ENCODE measurements at regions not wholly inside any gene's neighbourhood (a gene's known extent, or its start where the extent isn't known, plus 50 kb on each side); places are given as distances from the start of the nearest gene placed in this dataset.

- Histone ChIP-seq H3K4me2 (no peak overlapping the region), H3K27ac (no peak overlapping the region), H3K4me3 (IDR thresholded peaks at IDR 0.05; ENCODE audit: insufficient read depth, low read depth, low read length) (no peak overlapping the region), H4K20me1 (ENCODE audit: insufficient read depth) (no peaks in the 10 kb centered on the region), H3K36me3 (ENCODE audit: insufficient read depth) (no peaks in the 10 kb centered on the region), H2AFZ (ENCODE audit: low read depth) (no peak overlapping the region), H3K9ac (no peak overlapping the region), H3K79me2 (ENCODE audit: insufficient read depth, low read depth) (no peaks in the 10 kb centered on the region), H3K4me1 (ENCODE audit: low read depth, poor library complexity, severe bottlenecking) (no peaks in the 10 kb centered on the region), H3K27me3 (ENCODE audit: insufficient read depth, low read depth) (no peaks in the 10 kb centered on the region)
- TF ChIP-seq CTCF (conservative IDR thresholded peaks at IDR 0.05; ENCODE audit: low read depth, low read length): no peak
These were observed 325.0 kb upstream of the CDIN1 start for GRCh38 chr15:36254426-36254825.

- Histone ChIP-seq H3K4me3 (IDR thresholded peaks at IDR 0.05; ENCODE audit: insufficient read depth, low read depth, low read length) (no peak overlapping the region), H3K27ac (no peak overlapping the region), H3K36me3 (ENCODE audit: insufficient read depth) (no peaks in the 10 kb centered on the region), H3K27me3 (ENCODE audit: insufficient read depth, low read depth) (no peaks in the 10 kb centered on the region), H3K79me2 (ENCODE audit: insufficient read depth, low read depth) (no peaks in the 10 kb centered on the region), H3K9ac (no peak overlapping the region), H3K4me1 (ENCODE audit: low read depth, poor library complexity, severe bottlenecking) (no peaks in the 10 kb centered on the region), H2AFZ (ENCODE audit: low read depth) (no peak overlapping the region), H3K4me2 (no peak overlapping the region), H4K20me1 (ENCODE audit: insufficient read depth) (no peaks in the 10 kb centered on the region)
- TF ChIP-seq CTCF (conservative IDR thresholded peaks at IDR 0.05; ENCODE audit: low read depth, low read length): no peak
These were observed 323.0 kb upstream of the CDIN1 start for GRCh38 chr15:36256404-36256807.

- no peak overlapping the region for H3K4me3 ChIP-seq (IDR thresholded peaks at IDR 0.05; ENCODE audit: insufficient read depth, low read depth, low read length)
- no peak overlapping the region for H2AFZ ChIP-seq (ENCODE audit: low read depth)
- H3K4me2 ChIP-seq: no peak overlapping the region
- no peaks in the 10 kb centered on the region for H4K20me1 ChIP-seq (ENCODE audit: insufficient read depth)
- no peaks in the 10 kb centered on the region for H3K79me2 ChIP-seq (ENCODE audit: insufficient read depth, low read depth)
- TF ChIP-seq CTCF (conservative IDR thresholded peaks at IDR 0.05; ENCODE audit: low read depth, low read length): no peak
- no peaks in the 10 kb centered on the region for H3K27me3 ChIP-seq (ENCODE audit: insufficient read depth, low read depth)
- no peak overlapping the region for H3K9ac ChIP-seq
- no peaks in the 10 kb centered on the region for H3K36me3 ChIP-seq (ENCODE audit: insufficient read depth)
- H3K27ac ChIP-seq: no peak overlapping the region
- no peaks in the 10 kb centered on the region for H3K4me1 ChIP-seq (ENCODE audit: low read depth, poor library complexity, severe bottlenecking)
These were observed 315.8 kb upstream of the CDIN1 start for GRCh38 chr15:36263666-36264065.

- H3K36me3 ChIP-seq (ENCODE audit: insufficient read depth): no peaks in the 10 kb centered on the region
- H2AFZ ChIP-seq (ENCODE audit: low read depth): no peak overlapping the region
- H3K27ac ChIP-seq: no peak overlapping the region
- no peaks in the 10 kb centered on the region for H4K20me1 ChIP-seq (ENCODE audit: insufficient read depth)
- H3K4me1 ChIP-seq (ENCODE audit: low read depth, poor library complexity, severe bottlenecking): no peaks in the 10 kb centered on the region
- no peaks in the 10 kb centered on the region for H3K27me3 ChIP-seq (ENCODE audit: insufficient read depth, low read depth)
- H3K9ac ChIP-seq: no peak overlapping the region
- no peaks in the 10 kb centered on the region for H3K79me2 ChIP-seq (ENCODE audit: insufficient read depth, low read depth)
- H3K4me3 ChIP-seq (IDR thresholded peaks at IDR 0.05; ENCODE audit: insufficient read depth, low read depth, low read length): no peak overlapping the region
- no peak for TF ChIP-seq CTCF (conservative IDR thresholded peaks at IDR 0.05; ENCODE audit: low read depth, low read length)
- H3K4me2 ChIP-seq: no peak overlapping the region
These were observed 314.0 kb upstream of the CDIN1 start for GRCh38 chr15:36265422-36265821.

- H3K4me2 ChIP-seq: no peak overlapping the region
- no peaks in the 10 kb centered on the region for H3K27me3 ChIP-seq (ENCODE audit: insufficient read depth, low read depth)
- H3K4me1 ChIP-seq (ENCODE audit: low read depth, poor library complexity, severe bottlenecking): no peaks in the 10 kb centered on the region
- H3K9ac ChIP-seq: no peak overlapping the region
- TF ChIP-seq CTCF (conservative IDR thresholded peaks at IDR 0.05; ENCODE audit: low read depth, low read length): no peak
- no peaks in the 10 kb centered on the region for H3K36me3 ChIP-seq (ENCODE audit: insufficient read depth)
- no peaks in the 10 kb centered on the region for H4K20me1 ChIP-seq (ENCODE audit: insufficient read depth)
- H2AFZ ChIP-seq (ENCODE audit: low read depth): no peak overlapping the region
- H3K27ac ChIP-seq: no peak overlapping the region
- no peaks in the 10 kb centered on the region for H3K79me2 ChIP-seq (ENCODE audit: insufficient read depth, low read depth)
- no peak overlapping the region for H3K4me3 ChIP-seq (IDR thresholded peaks at IDR 0.05; ENCODE audit: insufficient read depth, low read depth, low read length)
These were observed 308.4 kb upstream of the CDIN1 start for GRCh38 chr15:36271048-36271447.

All from KMS-11 (cell line).